ENCODE measurements at regions not wholly inside any gene's neighbourhood (a gene's known extent, or its start where the extent isn't known, plus 50 kb on each side); places are given as distances from the start of the nearest gene placed in this dataset.
A peak's percentile ranks its signal among the peaks of the same experiment; 100 is the strongest.

GRCh38 chr7:125567686-125568085 lies 638.1 kb upstream of the POT1 start:
- DNase-seq (ENCODE audit: low read depth, low spot score): no peak

- DNase-seq (ENCODE audit: low read depth, low spot score): peak; percentile 53
These were observed 634.4 kb upstream of the POT1 start for GRCh38 chr7:125563964-125564529.

- peak; percentile 9 for DNase-seq (ENCODE audit: low read depth, low spot score)
These were observed 633.9 kb upstream of the POT1 start for GRCh38 chr7:125563557-125563956.

GRCh38 chr7:125561006-125561405 lies 631.4 kb upstream of the POT1 start:
- DNase-seq (ENCODE audit: low read depth, low spot score): no peak

GRCh38 chr7:125559921-125560320 lies 630.3 kb upstream of the POT1 start:
- no peak for DNase-seq (ENCODE audit: low read depth, low spot score)

- DNase-seq (ENCODE audit: low read depth, low spot score): peak; percentile 6
These were observed 626.3 kb upstream of the POT1 start for GRCh38 chr7:125555916-125556315.

- DNase-seq (ENCODE audit: low read depth, low spot score): no peak
These were observed 621.4 kb upstream of the POT1 start for GRCh38 chr7:125551008-125551407.

- DNase-seq (ENCODE audit: low read depth, low spot score): peak; percentile 11
These were observed 617.9 kb upstream of the POT1 start for GRCh38 chr7:125547505-125547904.

GRCh38 chr7:125530553-125530952 lies 600.9 kb upstream of the POT1 start:
- no peak for DNase-seq (ENCODE audit: low read depth, low spot score)

GRCh38 chr7:125529249-125529648 lies 599.6 kb upstream of the POT1 start:
- no peak for DNase-seq (ENCODE audit: low read depth, low spot score)

GRCh38 chr7:125526958-125527357 lies 597.3 kb upstream of the POT1 start:
- no peak for DNase-seq (ENCODE audit: low read depth, low spot score)

GRCh38 chr7:125526092-125526491 lies 596.5 kb upstream of the POT1 start:
- no peak for DNase-seq (ENCODE audit: low read depth, low spot score)

GRCh38 chr7:125516194-125516593 lies 586.6 kb upstream of the POT1 start:
- no peak for DNase-seq (ENCODE audit: low read depth, low spot score)

GRCh38 chr7:125512373-125512772 lies 582.7 kb upstream of the POT1 start:
- DNase-seq (ENCODE audit: low read depth, low spot score): no peak

- DNase-seq (ENCODE audit: low read depth, low spot score): no peak
These were observed 581.7 kb upstream of the POT1 start for GRCh38 chr7:125511310-125511709.

- peak; percentile 7 for DNase-seq (ENCODE audit: low read depth, low spot score)
These were observed 576.7 kb upstream of the POT1 start for GRCh38 chr7:125506331-125506730.

- DNase-seq (ENCODE audit: low read depth, low spot score): peak; percentile 63
These were observed 575.2 kb upstream of the POT1 start for GRCh38 chr7:125504848-125505247.

- no peak for DNase-seq (ENCODE audit: low read depth, low spot score)
These were observed 566.4 kb upstream of the POT1 start for GRCh38 chr7:125495997-125496396.

GRCh38 chr7:125492521-125492920 lies 562.9 kb upstream of the POT1 start:
- DNase-seq (ENCODE audit: low read depth, low spot score): no peak

GRCh38 chr7:125491137-125491536 lies 561.5 kb upstream of the POT1 start:
- DNase-seq (ENCODE audit: low read depth, low spot score): no peak

GRCh38 chr7:125490167-125490566 lies 560.5 kb upstream of the POT1 start:
- no peak for DNase-seq (ENCODE audit: low read depth, low spot score)

GRCh38 chr7:125485223-125485622 lies 555.6 kb upstream of the POT1 start:
- no peak for DNase-seq (ENCODE audit: low read depth, low spot score)

GRCh38 chr7:125484755-125485154 lies 555.1 kb upstream of the POT1 start:
- no peak for DNase-seq (ENCODE audit: low read depth, low spot score)

- no peak for DNase-seq (ENCODE audit: low read depth, low spot score)
These were observed 551.7 kb upstream of the POT1 start for GRCh38 chr7:125481323-125481722.

All from ELF-1 (cell line).